ENCODE measurements at regions not wholly inside any gene's neighbourhood (a gene's known extent, or its start where the extent isn't known, plus 50 kb on each side); places are given as distances from the start of the nearest gene placed in this dataset.

DNA sequence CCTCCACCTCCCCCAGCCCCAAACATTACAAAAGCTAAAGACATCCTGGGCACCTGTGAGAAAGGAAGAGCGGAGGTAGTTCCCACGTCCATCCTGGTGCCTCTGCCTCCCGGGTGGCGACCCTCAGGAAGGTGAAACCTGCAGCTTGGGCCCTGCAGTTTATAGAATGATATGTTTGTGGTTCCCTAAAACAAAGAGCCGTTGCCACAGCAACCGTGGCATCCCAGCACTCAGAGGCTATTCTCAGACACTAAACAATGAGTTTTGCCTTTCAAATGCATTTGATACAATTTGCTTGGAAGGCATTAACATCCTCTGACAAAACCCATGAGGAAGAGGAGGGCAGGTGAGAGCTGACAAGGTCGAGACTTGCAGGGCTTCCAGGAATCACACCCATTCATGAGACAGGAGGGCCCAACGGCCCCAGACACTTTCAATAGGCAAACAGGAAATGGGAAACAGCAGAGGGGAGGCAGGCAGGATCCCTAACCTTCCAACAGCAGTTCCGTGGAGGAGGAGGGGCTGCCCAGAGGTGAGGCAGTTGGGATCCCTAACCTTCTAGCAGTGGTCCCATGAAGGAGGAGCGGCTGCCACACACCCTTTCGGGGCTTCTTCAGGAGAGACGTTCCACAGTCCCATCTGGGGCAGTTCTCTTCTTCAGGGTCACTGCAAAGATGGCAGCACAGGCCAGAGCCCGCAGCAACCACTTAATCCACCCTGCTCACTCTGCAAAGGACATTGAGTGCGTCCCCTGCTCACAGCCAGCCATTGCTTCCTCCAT lies 379.2 kb downstream of the SHANK2 start:
- Histone ChIP-seq H3K27me3 (ENCODE audit: insufficient read depth, low read length, poor library complexity) (no peaks in the 10 kb centered on the region), H4K20me1 (ENCODE audit: insufficient read depth, low read length) (no peaks in the 10 kb centered on the region), H2AFZ (ENCODE audit: low read depth, low read length) (no peak overlapping the region), H3K27ac (ENCODE audit: low read length) (no peak overlapping the region), H3K9ac (ENCODE audit: low read depth, low read length) (no peak overlapping the region), H3K79me2 (ENCODE audit: insufficient read depth, low read length) (no peaks in the 10 kb centered on the region), H3K9me3 (ENCODE audit: insufficient read depth, low read length, severe bottlenecking) (no peaks in the 10 kb centered on the region), H3K4me3 (ENCODE audit: low read depth in 1 of 2, low read length in 2 of 2) (no peak overlapping the region), H3K4me1 (ENCODE audit: insufficient read depth, low read length) (no peaks in the 10 kb centered on the region), H3K36me3 (ENCODE audit: insufficient read depth, low read length) (no peaks in the 10 kb centered on the region), H3K4me2 (ENCODE audit: insufficient read depth, low read length) (no peak overlapping the region)
- TF ChIP-seq, protein P1, sequence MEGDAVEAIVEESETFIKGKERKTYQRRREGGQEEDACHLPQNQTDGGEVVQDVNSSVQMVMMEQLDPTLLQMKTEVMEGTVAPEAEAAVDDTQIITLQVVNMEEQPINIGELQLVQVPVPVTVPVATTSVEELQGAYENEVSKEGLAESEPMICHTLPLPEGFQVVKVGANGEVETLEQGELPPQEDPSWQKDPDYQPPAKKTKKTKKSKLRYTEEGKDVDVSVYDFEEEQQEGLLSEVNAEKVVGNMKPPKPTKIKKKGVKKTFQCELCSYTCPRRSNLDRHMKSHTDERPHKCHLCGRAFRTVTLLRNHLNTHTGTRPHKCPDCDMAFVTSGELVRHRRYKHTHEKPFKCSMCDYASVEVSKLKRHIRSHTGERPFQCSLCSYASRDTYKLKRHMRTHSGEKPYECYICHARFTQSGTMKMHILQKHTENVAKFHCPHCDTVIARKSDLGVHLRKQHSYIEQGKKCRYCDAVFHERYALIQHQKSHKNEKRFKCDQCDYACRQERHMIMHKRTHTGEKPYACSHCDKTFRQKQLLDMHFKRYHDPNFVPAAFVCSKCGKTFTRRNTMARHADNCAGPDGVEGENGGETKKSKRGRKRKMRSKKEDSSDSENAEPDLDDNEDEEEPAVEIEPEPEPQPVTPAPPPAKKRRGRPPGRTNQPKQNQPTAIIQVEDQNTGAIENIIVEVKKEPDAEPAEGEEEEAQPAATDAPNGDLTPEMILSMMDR (IDR thresholded peaks at IDR 0.05; ENCODE audit: borderline replicate concordance, extremely low read depth, low read length, poor library complexity, severe bottlenecking): no peak
- TF ChIP-seq EZH2 (IDR thresholded peaks at IDR 0.05; ENCODE audit: borderline replicate concordance, low read depth, low read length, severe bottlenecking): no peak
- DNase-seq (no peak), ATAC-seq (ENCODE audit: insufficient read depth, low read depth) (no peak)

DNA sequence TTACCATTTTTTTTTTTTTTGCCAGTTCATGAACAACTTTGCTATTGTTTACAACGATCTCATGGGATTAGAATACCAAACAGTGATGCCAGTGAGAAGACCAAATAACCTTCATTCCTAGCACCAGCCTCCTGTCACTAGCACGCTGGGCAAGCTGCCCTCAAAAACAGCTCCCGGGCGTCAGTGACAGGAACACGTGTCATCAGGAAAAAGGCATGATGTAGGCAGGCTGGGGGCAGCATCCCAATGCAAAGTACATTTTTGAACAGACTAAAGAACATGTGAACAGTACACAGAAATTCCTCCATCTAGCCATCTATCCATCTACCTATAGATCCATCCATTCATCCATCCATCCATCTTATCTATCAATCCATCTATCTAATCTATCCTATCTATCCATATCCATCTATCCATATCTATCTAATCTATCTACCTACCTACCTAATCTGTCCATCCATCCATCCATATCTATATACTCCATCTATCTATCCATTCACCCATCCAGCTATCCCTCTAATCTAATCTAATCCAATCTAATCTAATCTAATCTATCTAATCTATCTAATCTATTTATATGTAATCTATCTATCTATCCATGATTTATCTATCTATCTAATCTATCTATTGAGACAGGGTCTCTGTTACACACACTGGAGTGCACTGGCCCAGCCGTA lies 378.5 kb downstream of the SHANK2 start:
- no peaks in the 10 kb centered on the region for H3K4me1 ChIP-seq (ENCODE audit: insufficient read depth, low read length)
- no peak overlapping the region for H3K27ac ChIP-seq (ENCODE audit: low read length)
- H3K9me3 ChIP-seq (ENCODE audit: insufficient read depth, low read length, severe bottlenecking): no peaks in the 10 kb centered on the region
- H4K20me1 ChIP-seq (ENCODE audit: insufficient read depth, low read length): no peaks in the 10 kb centered on the region
- ATAC-seq (ENCODE audit: insufficient read depth, low read depth) (no peak), DNase-seq (no peak)
- no peak overlapping the region for H3K4me3 ChIP-seq (ENCODE audit: low read depth in 1 of 2, low read length in 2 of 2)
- H2AFZ ChIP-seq (ENCODE audit: low read depth, low read length): no peak overlapping the region
- H3K9ac ChIP-seq (ENCODE audit: low read depth, low read length): no peak overlapping the region
- no peaks in the 10 kb centered on the region for H3K36me3 ChIP-seq (ENCODE audit: insufficient read depth, low read length)
- H3K79me2 ChIP-seq (ENCODE audit: insufficient read depth, low read length): no peaks in the 10 kb centered on the region
- H3K4me2 ChIP-seq (ENCODE audit: insufficient read depth, low read length): no peak overlapping the region
- TF ChIP-seq, protein P1 (IDR thresholded peaks at IDR 0.05; ENCODE audit: borderline replicate concordance, extremely low read depth, low read length, poor library complexity, severe bottlenecking): no peak
- TF ChIP-seq EZH2 (IDR thresholded peaks at IDR 0.05; ENCODE audit: borderline replicate concordance, low read depth, low read length, severe bottlenecking): no peak
- no peaks in the 10 kb centered on the region for H3K27me3 ChIP-seq (ENCODE audit: insufficient read depth, low read length, poor library complexity)

DNA sequence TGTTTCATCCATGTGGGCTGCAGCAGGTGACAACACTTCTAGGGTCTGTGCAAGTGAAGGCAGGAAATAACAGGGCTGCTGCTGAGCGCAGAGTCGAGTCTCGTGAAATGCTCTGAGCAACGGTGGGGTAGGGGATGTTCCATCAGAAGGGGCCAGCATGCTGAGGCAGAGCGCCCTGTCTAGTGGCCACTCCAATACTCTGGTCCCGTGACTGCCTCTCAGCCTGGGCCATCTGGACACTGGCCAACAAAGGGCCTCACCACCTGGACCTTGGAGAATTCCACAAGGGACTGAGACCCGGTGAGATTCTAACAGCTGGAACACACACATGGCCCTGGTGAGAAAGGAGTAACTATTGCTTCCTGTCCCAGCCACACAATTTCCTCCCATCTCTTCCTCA lies 375.7 kb downstream of the SHANK2 start:
- Histone ChIP-seq H3K4me2 (ENCODE audit: insufficient read depth, low read length) (no peak overlapping the region), H3K4me1 (ENCODE audit: insufficient read depth, low read length) (no peaks in the 10 kb centered on the region), H3K36me3 (ENCODE audit: insufficient read depth, low read length) (no peaks in the 10 kb centered on the region), H3K27me3 (ENCODE audit: insufficient read depth, low read length, poor library complexity) (no peaks in the 10 kb centered on the region), H3K4me3 (ENCODE audit: low read depth in 1 of 2, low read length in 2 of 2) (no peak overlapping the region), H3K9ac (ENCODE audit: low read depth, low read length) (no peak overlapping the region), H3K27ac (ENCODE audit: low read length) (no peak overlapping the region), H2AFZ (ENCODE audit: low read depth, low read length) (no peak overlapping the region), H3K79me2 (ENCODE audit: insufficient read depth, low read length) (no peaks in the 10 kb centered on the region), H4K20me1 (ENCODE audit: insufficient read depth, low read length) (no peaks in the 10 kb centered on the region), H3K9me3 (ENCODE audit: insufficient read depth, low read length, severe bottlenecking) (no peaks in the 10 kb centered on the region)
- TF ChIP-seq, protein P1 (IDR thresholded peaks at IDR 0.05; ENCODE audit: borderline replicate concordance, extremely low read depth, low read length, poor library complexity, severe bottlenecking): no peak
- no peak for TF ChIP-seq EZH2 (IDR thresholded peaks at IDR 0.05; ENCODE audit: borderline replicate concordance, low read depth, low read length, severe bottlenecking)
- ATAC-seq (ENCODE audit: insufficient read depth, low read depth) (no peak), DNase-seq (no peak)
